ENCODE measurements at regions not wholly inside any gene's neighbourhood (a gene's known extent, or its start where the extent isn't known, plus 50 kb on each side); places are given as distances from the start of the nearest gene placed in this dataset.

GRCh38 chr15:93382200-93382820 lies 293.3 kb upstream of the RGMA start:
- POLR2A ChIA-PET: no interaction called here
- no peaks in the 10 kb centered on the region for H3K36me3 ChIP-seq (ENCODE audit: control insufficient read depth, insufficient read depth, low read length)
- CTCF ChIA-PET: no interaction called here
- DNase-seq (ENCODE audit: low read depth): no peak
- no peak overlapping the region for H3K4me3 ChIP-seq (ENCODE audit: low read depth, low read length)
- no peaks in the 10 kb centered on the region for H3K27me3 ChIP-seq (ENCODE audit: control insufficient read depth, insufficient read depth, low read length)
- no peak for TF ChIP-seq CTCF (IDR thresholded peaks at IDR 0.05; ENCODE audit: insufficient read depth, low read depth, low read length)

GRCh38 chr15:93378558-93378957 lies 289.5 kb upstream of the RGMA start:
- Histone ChIP-seq H3K27me3 (ENCODE audit: control insufficient read depth, insufficient read depth, low read length) (no peaks in the 10 kb centered on the region), H3K4me3 (ENCODE audit: low read depth, low read length) (no peak overlapping the region), H3K36me3 (ENCODE audit: control insufficient read depth, insufficient read depth, low read length) (no peaks in the 10 kb centered on the region)
- TF ChIP-seq CTCF (IDR thresholded peaks at IDR 0.05; ENCODE audit: insufficient read depth, low read depth, low read length): no peak
- ChIA-PET CTCF (no interaction called here), POLR2A (no interaction called here)
- DNase-seq (ENCODE audit: low read depth): no peak

- Histone ChIP-seq H3K27me3 (ENCODE audit: control insufficient read depth, insufficient read depth, low read length) (no peaks in the 10 kb centered on the region), H3K36me3 (ENCODE audit: control insufficient read depth, insufficient read depth, low read length) (no peaks in the 10 kb centered on the region), H3K4me3 (ENCODE audit: low read depth, low read length) (no peak overlapping the region)
- CTCF ChIA-PET: no interaction called here
- TF ChIP-seq CTCF (IDR thresholded peaks at IDR 0.05; ENCODE audit: insufficient read depth, low read depth, low read length): no peak
- DNase-seq (ENCODE audit: low read depth): no peak
- POLR2A ChIA-PET: no interaction called here
Measured at GRCh38 chr15:93372865-93373223, 283.8 kb upstream of the RGMA start.

- no peak for TF ChIP-seq CTCF (IDR thresholded peaks at IDR 0.05; ENCODE audit: insufficient read depth, low read depth, low read length)
- Histone ChIP-seq H3K4me3 (ENCODE audit: low read depth, low read length) (no peak overlapping the region), H3K27me3 (ENCODE audit: control insufficient read depth, insufficient read depth, low read length) (no peaks in the 10 kb centered on the region), H3K36me3 (ENCODE audit: control insufficient read depth, insufficient read depth, low read length) (no peaks in the 10 kb centered on the region)
- ChIA-PET CTCF (no interaction called here), POLR2A (no interaction called here)
- no peak for DNase-seq (ENCODE audit: low read depth)
Measured at GRCh38 chr15:93372208-93372864, 283.3 kb upstream of the RGMA start.

GRCh38 chr15:93366387-93367100 lies 277.5 kb upstream of the RGMA start:
- no peak for DNase-seq (ENCODE audit: low read depth)
- ChIA-PET CTCF (no interaction called here), POLR2A (no interaction called here)
- no peak for TF ChIP-seq CTCF (IDR thresholded peaks at IDR 0.05; ENCODE audit: insufficient read depth, low read depth, low read length)
- Histone ChIP-seq H3K27me3 (ENCODE audit: control insufficient read depth, insufficient read depth, low read length) (no peaks in the 10 kb centered on the region), H3K36me3 (ENCODE audit: control insufficient read depth, insufficient read depth, low read length) (no peaks in the 10 kb centered on the region), H3K4me3 (ENCODE audit: low read depth, low read length) (no peak overlapping the region)

Data from BJ (cell line).